H54 (cell line): ENCODE measurements at regions not wholly inside any gene's neighbourhood (a gene's known extent, or its start where the extent isn't known, plus 50 kb on each side); places are given as distances from the start of the nearest gene placed in this dataset.

Experiments used
- DNase-seq: peaks from one replicate; pipeline ENCODE4 v3.0.0; 2011; ENCODE audit warnings: low spot score, mixed read lengths; ENCODE audit not compliant: insufficient read length
- FAIRE-seq: peaks from 3 replicates; lab custom pipeline; 2011; peaks lifted over from hg19 to GRCh38; lab: Jason Lieb, UNC
- POLR2A ChIP-seq: IDR thresholded peaks from 2 replicates; pipeline ENCODE4 v1.6.1; 2011; ENCODE audit warnings: low read depth, mild to moderate bottlenecking, low read length

- DNase-seq = no peak
- no peak for TF ChIP-seq POLR2A
- FAIRE-seq = no peak
Observed at GRCh38 chr11:122033193-122033592, 82.8 kb downstream of the BLID start.

GRCh38 chr11:122032317-122032716, 83.7 kb downstream of the BLID start:
- FAIRE-seq (no peak), DNase-seq (no peak)
- TF ChIP-seq POLR2A = no peak

DNA sequence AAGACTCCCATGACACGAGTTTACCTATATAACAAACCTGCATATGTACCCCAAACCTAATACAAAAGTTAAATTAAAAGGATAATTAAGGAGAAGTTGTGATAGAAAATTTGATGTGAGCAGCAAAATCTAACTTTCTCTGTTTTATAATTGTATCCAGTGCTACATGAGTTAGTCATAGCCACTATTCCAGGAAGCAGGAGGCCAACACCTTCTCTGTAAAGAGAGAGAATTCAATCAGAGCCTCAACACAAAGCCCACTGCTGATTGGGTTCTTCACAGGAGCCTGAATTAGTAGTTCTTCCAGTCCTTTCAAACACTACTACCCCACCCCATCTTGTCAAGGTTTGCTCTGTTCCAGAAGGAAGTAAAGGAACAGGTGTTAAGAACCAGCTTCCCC, 84.2 kb downstream of the BLID start:
- no peak for TF ChIP-seq POLR2A
- FAIRE-seq (no peak), DNase-seq (no peak)

- FAIRE-seq (no peak), DNase-seq (no peak)
- no peak for TF ChIP-seq POLR2A
Observed at GRCh38 chr11:122030286-122030685, 85.7 kb downstream of the BLID start.

DNA sequence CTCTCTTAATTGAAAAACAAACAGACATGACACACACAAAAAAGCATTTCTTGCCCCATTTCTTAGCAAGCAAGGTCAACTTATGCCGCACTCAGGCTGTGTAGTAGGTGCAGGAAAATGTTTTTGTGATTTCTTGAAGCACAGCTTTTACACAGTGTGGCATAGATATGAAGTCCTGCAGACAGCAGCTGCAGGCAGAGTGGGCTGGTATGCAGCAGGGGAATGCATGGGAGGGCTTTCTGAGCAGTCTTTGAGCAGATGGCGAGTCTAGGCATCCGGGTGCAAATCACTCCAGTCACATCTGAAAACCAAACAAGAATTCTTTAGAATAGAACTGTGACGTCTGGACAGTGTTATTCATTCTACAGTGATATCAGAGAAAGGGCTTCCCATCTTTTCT, 87.5 kb downstream of the BLID start:
- no peak for DNase-seq
- no peak for FAIRE-seq
- TF ChIP-seq POLR2A = no peak

DNA sequence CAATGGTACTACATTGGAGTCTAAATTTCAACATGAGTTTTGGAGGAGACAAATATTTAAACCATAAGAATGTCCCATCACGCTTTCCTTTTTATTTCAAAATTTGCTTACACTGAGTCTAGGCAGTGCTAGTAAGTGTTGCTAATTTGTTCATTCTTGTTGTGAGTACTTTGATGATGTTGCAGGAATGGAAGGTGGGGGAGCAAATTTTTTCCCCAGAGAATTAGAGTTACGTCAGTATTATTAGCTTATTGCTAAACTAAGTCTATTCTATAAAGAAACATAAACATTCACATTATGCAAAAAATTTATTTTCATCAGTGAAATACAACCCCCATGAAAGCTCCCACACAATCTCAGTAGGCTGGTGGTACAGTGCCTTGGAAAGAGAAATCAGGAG, 88.0 kb downstream of the BLID start:
- TF ChIP-seq POLR2A = no peak
- DNase-seq (no peak), FAIRE-seq (no peak)

DNA sequence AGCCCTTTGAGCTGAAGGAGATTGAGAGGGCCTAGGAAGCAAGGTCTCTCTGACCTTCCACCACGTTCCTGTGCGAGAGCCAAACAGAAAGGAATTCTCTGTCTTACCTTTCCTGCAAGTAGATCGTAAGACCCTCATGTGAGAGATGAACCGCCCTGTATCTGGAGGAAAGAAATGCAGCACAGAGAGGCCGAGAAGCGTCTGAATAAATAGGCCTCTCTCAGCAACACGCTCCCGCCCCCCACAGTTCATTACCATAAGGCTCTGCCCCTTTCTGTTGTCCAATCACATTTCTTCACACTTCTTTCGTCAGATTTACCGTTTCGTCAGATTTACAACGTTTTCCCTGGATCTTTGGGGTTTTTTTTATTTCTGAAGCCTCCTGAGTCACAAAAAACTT, 90.3 kb downstream of the BLID start:
- FAIRE-seq = no peak
- no peak for TF ChIP-seq POLR2A
- no peak for DNase-seq

DNA sequence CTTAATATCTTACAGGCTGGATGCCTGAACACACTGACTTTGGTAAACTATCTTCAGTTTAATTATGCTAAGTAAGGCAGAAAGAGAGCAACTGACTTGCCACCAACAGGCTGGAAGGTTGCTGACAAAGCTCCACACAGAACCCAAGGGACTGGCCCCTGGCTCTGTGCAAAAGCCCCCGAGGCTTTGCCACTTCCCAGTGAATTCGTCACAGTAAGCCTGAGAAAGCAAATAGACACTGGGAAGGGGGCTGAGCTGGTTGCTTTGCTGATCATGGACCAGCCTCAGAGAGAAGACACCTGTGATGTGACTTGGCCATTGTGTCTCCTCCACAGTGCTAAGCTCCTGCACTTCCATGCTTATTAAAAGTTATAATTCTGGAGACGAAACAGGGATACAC, 91.7 kb downstream of the BLID start:
- DNase-seq (no peak), FAIRE-seq (no peak)
- no peak for TF ChIP-seq POLR2A

- DNase-seq (no peak), FAIRE-seq (no peak)
- no peak for TF ChIP-seq POLR2A
Observed at GRCh38 chr11:122023614-122024250, 92.3 kb downstream of the BLID start.

GRCh38 chr11:122022646-122023045, 93.4 kb downstream of the BLID start:
- no peak for DNase-seq
- no peak for TF ChIP-seq POLR2A
- FAIRE-seq = no peak

GRCh38 chr11:122020902-122021301, 95.1 kb downstream of the BLID start:
- TF ChIP-seq POLR2A = no peak
- DNase-seq (no peak), FAIRE-seq (no peak)

GRCh38 chr11:122019908-122020694, 95.9 kb downstream of the BLID start:
- FAIRE-seq = no peak
- no peak for DNase-seq
- no peak for TF ChIP-seq POLR2A

DNA sequence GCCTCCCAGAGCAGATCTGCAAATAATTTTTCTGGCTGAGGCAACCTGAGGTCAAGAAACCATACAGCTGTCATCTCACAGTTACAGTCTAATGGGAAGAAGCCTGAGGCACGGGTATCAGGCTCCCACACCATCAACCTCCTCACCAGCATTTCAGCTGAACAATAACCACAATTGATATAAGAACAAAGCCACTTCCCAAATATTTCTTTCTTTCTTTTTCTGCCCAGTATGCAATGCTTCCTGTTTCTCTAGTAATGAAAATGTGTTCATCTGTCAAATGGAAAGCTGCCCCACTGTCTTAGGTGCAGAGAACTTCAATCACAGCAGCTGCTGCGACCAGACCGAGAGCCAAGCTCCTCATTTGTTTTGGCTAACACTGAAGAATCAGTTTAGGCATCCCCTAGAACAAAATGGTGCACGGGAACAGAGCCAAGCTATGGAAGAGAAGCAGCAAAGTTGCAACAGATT, 108.4 kb downstream of the BLID start:
- DNase-seq = no peak
- FAIRE-seq = no peak
- no peak for TF ChIP-seq POLR2A

GRCh38 chr11:122004446-122004845, 111.6 kb downstream of the BLID start:
- no peak for TF ChIP-seq POLR2A
- DNase-seq = no peak
- FAIRE-seq = no peak

GRCh38 chr11:122002926-122003325, 113.1 kb downstream of the BLID start:
- FAIRE-seq = no peak
- DNase-seq = no peak
- no peak for TF ChIP-seq POLR2A
